K562 (cell line): ENCODE measurements at regions not wholly inside any gene's neighbourhood (a gene's known extent, or its start where the extent isn't known, plus 50 kb on each side); places are given as distances from the start of the nearest gene placed in this dataset.

Experiments used
- ATAC-seq: fragments of 200-7000 bp; cut with Tn5 transposase; 3 replicates; pipeline ENCODE4 v1.9.1; 2020; ENCODE audit warnings: moderate library complexity
- BruUV-seq: library from RNA; stranded (reverse); fragments of 400-500 nt; replicated peaks from 2 replicates; lab custom pipeline; 2021; lab: Mats Ljungman, UMichigan
- CTCF ChIA-PET: fragments of 300-600 bp; formaldehyde crosslinking; extraction: SDS; loops from one replicate; lab custom pipeline; 2021; ENCODE audit warnings: low intra/inter-chr PET ratio; lab: Yijun Ruan, JAX
- POLR2A ChIA-PET: fragments of 300-600, 350-650 bp; sonication (Branson Sonifier 250); formaldehyde crosslinking; extraction: SDS; loops from one replicate; lab custom pipeline; 2021; ENCODE audit warnings: antibody characterized with exemption, inconsistent platforms; lab: Yijun Ruan, JAX
- DNase-seq, 4 experiments: peaks; one replicate each; pipeline versions ENCODE4 v3.0.0 to v3.0.0-alpha.2; 2011 to 2018; ENCODE audit warnings: low spot score in 3 of 4, mixed read lengths in 3 of 4; ENCODE audit errors: extremely low read depth in 1 of 4
- FAIRE-seq: peaks from 2 replicates; lab custom pipeline; 2011; peaks lifted over from hg19 to GRCh38; lab: Jason Lieb, UNC
- H2AFZ ChIP-seq: 2 replicates; pipeline ENCODE4 v1.6.0; 2011; ENCODE audit warnings: low read depth, low read length, control low read depth, inconsistent platforms
- H3K27ac ChIP-seq: fragments of 200-600 bp; 3 replicates; pipeline ENCODE4 v1.8.0; 2011; ENCODE audit warnings: low read depth, mild to moderate bottlenecking, control low read depth, inconsistent platforms, low read length, moderate library complexity, mixed read lengths; ENCODE audit errors: extremely low read depth
- H3K27me3 ChIP-seq, 2 experiments: fragments of 300-600 bp in 1 of 2; 2 replicates in 1 of 2; 3 replicates in 1 of 2; pipeline versions ENCODE4 v1.6.0 to v1.8.0; 2011; ENCODE audit warnings: inconsistent platforms in 2 of 2, low read length in 2 of 2, mild to moderate bottlenecking in 1 of 2, mixed read lengths in 1 of 2, moderate library complexity in 1 of 2; ENCODE audit not compliant: control insufficient read depth in 2 of 2, insufficient read depth in 2 of 2
- H3K36me3 ChIP-seq: fragments of 300-600 bp; 3 replicates; pipeline ENCODE4 v1.8.0; 2011; ENCODE audit warnings: mild to moderate bottlenecking, low read length, inconsistent platforms; ENCODE audit not compliant: control insufficient read depth, insufficient read depth
- H3K4me1 ChIP-seq, 2 experiments: fragments of 200-600 bp in 1 of 2; replicated peaks in 1 of 2; 2 replicates in 1 of 2; 3 replicates in 1 of 2; pipeline versions ENCODE4 v1.5.1 to v1.8.0; 2011; ENCODE audit warnings: inconsistent platforms in 2 of 2, low read length in 2 of 2, mild to moderate bottlenecking in 1 of 2, mixed read lengths in 1 of 2, moderate library complexity in 1 of 2; ENCODE audit not compliant: control insufficient read depth in 2 of 2, insufficient read depth in 2 of 2
- H3K4me2 ChIP-seq: 2 replicates; pipeline ENCODE4 v1.6.1; 2011; ENCODE audit warnings: low read length, control low read depth, inconsistent platforms, mixed read lengths; ENCODE audit not compliant: insufficient read depth
- H3K4me3 ChIP-seq: fragments of 200-600 bp; sonication (generic), shearing (Covaris generic); 2 replicates; pipeline ENCODE4 v1.5.1; 2016; ENCODE audit warnings: control low read depth, inconsistent platforms
- H3K79me2 ChIP-seq: fragments of 200-600 bp; 3 replicates; pipeline ENCODE4 v1.8.0; 2011; ENCODE audit warnings: low read length, inconsistent platforms; ENCODE audit not compliant: control insufficient read depth, insufficient read depth
- H3K9ac ChIP-seq, 2 experiments: 2 replicates each; pipeline versions ENCODE4 v1.6.0 to v1.6.1; 2011; ENCODE audit warnings: low read depth in 2 of 2, low read length in 2 of 2, control low read depth in 1 of 2, inconsistent platforms in 1 of 2, mild to moderate bottlenecking in 1 of 2, mixed read lengths in 1 of 2; ENCODE audit not compliant: insufficient read depth in 1 of 2
- H3K9me1 ChIP-seq: one replicate; pipeline ENCODE4 v1.6.0; 2011; ENCODE audit warnings: inconsistent platforms, mild to moderate bottlenecking, low read length, moderate library complexity; ENCODE audit not compliant: control insufficient read depth, insufficient read depth
- H3K9me3 ChIP-seq: replicated peaks from 2 replicates; pipeline ENCODE4 v1.5.1; 2011; ENCODE audit warnings: low read depth, low read length, inconsistent platforms; ENCODE audit not compliant: control insufficient read depth, insufficient read depth
- H4K20me1 ChIP-seq: replicated peaks from 2 replicates; pipeline ENCODE4 v1.6.1; 2011; ENCODE audit warnings: low read length, inconsistent platforms, mixed read lengths; ENCODE audit not compliant: control insufficient read depth, insufficient read depth
- CBX5 ChIP-seq: IDR thresholded peaks from 2 replicates; pipeline ENCODE4 v1.6.1; 2014; ENCODE audit warnings: low read depth, borderline replicate concordance
- EZH2 ChIP-seq: IDR thresholded peaks from 2 replicates; pipeline ENCODE4 v1.6.1; 2012; ENCODE audit warnings: low read depth, mild to moderate bottlenecking, inconsistent platforms, low read length, borderline replicate concordance
- SMARCA4 ChIP-seq: fragments of 450-650 bp; IDR thresholded peaks from 2 replicates; pipeline ENCODE4 v1.6.1; 2016
- SRSF1 ChIP-seq: fragments of 200-400 bp; formaldehyde crosslinking; IDR thresholded peaks from 2 replicates; pipeline ENCODE4 v1.6.1; 2017; ENCODE audit warnings: mild to moderate bottlenecking, low read depth, low read length, moderate library complexity
- ZFP30 ChIP-seq: fragments of 250-450 bp; sonication (Bioruptor Pico); IDR thresholded peaks from 2 replicates; pipeline ENCODE4 v1.8.0; 2022; ENCODE audit warnings: moderate library complexity, mild to moderate bottlenecking, inconsistent platforms, borderline replicate concordance
- ZNF668 ChIP-seq: fragments of 250-450 bp; sonication (Bioruptor Pico); IDR thresholded peaks from 2 replicates; pipeline ENCODE4 v1.8.0; 2022; ENCODE audit warnings: mild to moderate bottlenecking, inconsistent platforms
- in situ Hi-C: fragments of 300-500 bp; cut with MboI; formaldehyde crosslinking; loops from 4 replicates; pipeline ENCODE4 v1.15.0; 2018; ENCODE audit warnings: inconsistent platforms, mixed read lengths
- intact Hi-C: fragments of 100-400 bp; cut with micrococcal nuclease; formaldehyde crosslinking; loops from 2 replicates; pipeline ENCODE4 v1.14.2; 2022
- TF ChIP-seq, protein P1 (sequence below), 2 experiments: fragments of 450-650 bp; IDR thresholded peaks; 2 replicates each; pipeline ENCODE4 v1.6.1; 2016
- TF ChIP-seq, protein P2 (sequence below): sonication (generic); formaldehyde crosslinking; IDR thresholded peaks from 2 replicates; pipeline ENCODE4 v1.8.0; 2022; ENCODE audit warnings: missing genetic modification reagents, mild to moderate bottlenecking, moderate library complexity, borderline replicate concordance
- TF ChIP-seq, protein P3 (sequence below), 2 experiments: fragments of 450-650 bp in 1 of 2; sonication (generic) in 1 of 2; formaldehyde crosslinking in 1 of 2; IDR thresholded peaks in 1 of 2; conservative IDR thresholded peaks in 1 of 2; 2 replicates each; pipeline versions ENCODE4 v1.6.1 to v1.8.1; 2016 to 2023; ENCODE audit warnings: mild to moderate bottlenecking in 2 of 2, moderate library complexity in 2 of 2, inconsistent platforms in 1 of 2, missing genetic modification reagents in 1 of 2
- TF ChIP-seq, protein P4 (sequence below): fragments of 250-450 bp; sonication (Bioruptor Pico); IDR thresholded peaks from 2 replicates; pipeline ENCODE4 v1.5.0; 2022; ENCODE audit warnings: mild to moderate bottlenecking
- TF ChIP-seq, protein P5 (sequence below): fragments of 450-650 bp; formaldehyde crosslinking; IDR thresholded peaks from 2 replicates; pipeline ENCODE4 v1.4.0; 2020; ENCODE audit warnings: mild to moderate bottlenecking, moderate library complexity

DNA sequence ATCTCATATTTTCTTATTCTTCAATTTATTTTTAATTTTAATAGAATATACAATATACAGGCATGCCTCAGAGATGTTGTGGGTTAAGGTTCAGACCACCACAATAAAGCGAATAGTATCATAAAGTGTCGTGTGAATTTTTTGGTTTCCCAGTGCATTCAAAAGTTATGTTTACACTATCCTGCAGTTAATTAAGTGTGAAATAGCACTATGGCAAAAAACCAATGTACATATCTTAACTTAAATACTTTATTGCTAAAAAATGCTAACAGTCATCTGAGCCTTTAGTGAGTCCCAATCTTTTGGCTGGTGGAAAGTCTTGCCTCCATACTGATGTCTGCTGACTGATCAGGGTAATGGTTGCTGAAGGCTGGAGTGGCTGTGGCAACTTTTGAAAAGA is 637.6 kb downstream of the TDRD15 start (continued):
- TF ChIP-seq ZNF668 (CRISPR knock-in tag): no peak
- no peak for TF ChIP-seq CBX5
- no peak for TF ChIP-seq SMARCA4
- TF ChIP-seq, protein P1, sequence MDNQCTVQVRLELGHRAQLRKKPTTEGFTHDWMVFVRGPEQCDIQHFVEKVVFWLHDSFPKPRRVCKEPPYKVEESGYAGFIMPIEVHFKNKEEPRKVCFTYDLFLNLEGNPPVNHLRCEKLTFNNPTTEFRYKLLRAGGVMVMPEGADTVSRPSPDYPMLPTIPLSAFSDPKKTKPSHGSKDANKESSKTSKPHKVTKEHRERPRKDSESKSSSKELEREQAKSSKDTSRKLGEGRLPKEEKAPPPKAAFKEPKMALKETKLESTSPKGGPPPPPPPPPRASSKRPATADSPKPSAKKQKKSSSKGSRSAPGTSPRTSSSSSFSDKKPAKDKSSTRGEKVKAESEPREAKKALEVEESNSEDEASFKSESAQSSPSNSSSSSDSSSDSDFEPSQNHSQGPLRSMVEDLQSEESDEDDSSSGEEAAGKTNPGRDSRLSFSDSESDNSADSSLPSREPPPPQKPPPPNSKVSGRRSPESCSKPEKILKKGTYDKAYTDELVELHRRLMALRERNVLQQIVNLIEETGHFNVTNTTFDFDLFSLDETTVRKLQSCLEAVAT (IDR thresholded peaks at IDR 0.05): no peak
- no peak for TF ChIP-seq EZH2
- TF ChIP-seq, all 486 proteins: peak for 0

DNA sequence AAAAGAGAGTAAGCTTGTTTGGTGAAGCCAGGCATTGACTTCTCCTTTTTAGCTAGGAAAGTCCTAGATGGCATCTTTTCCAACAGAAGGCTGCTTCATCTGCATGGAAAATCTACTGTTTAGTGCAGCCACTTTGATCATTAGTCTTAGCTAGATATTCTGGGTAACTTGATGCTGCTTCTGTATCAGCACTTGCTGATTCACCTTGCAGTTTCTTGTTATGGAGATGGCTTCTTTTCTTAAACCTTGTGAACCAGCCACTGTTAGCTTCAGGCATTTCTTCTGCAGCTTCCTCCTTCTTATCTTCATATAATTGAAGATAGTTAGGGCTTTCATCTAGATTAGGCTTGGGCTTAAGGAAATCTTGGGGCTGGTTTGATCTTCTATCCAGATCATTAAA is 639.7 kb downstream of the TDRD15 start:
- Histone ChIP-seq H3K36me3 (no peaks in the 10 kb centered on the region), H3K79me2 (no peaks in the 10 kb centered on the region), H3K27me3 (no peaks in the 10 kb centered on the region), H3K9me3 (no peaks in the 10 kb centered on the region), H3K9ac (no peak overlapping the region), H3K27ac (no peak overlapping the region), H3K4me1 (no peaks in the 10 kb centered on the region), H3K4me3 (no peak overlapping the region), H4K20me1 (no peaks in the 10 kb centered on the region), H3K4me2 (no peak overlapping the region), H3K9me1 (no peaks in the 10 kb centered on the region), H2AFZ (no peak overlapping the region)
- intact Hi-C loops (no loop called here), in situ Hi-C loops (no loop called here)
- CTCF ChIA-PET: no interaction called here
- ATAC-seq: no peak
- DNase-seq: no peak
- no peak for FAIRE-seq
- POLR2A ChIA-PET: interaction anchor here (0.6 to 0.8 kb wide), 2 partner anchors 10 to 34 kb away, joined by 3 read pairs; no protein-coding TSS in a partner anchor
- no TSS peak for BruUV-seq
- TF ChIP-seq, protein P2, sequence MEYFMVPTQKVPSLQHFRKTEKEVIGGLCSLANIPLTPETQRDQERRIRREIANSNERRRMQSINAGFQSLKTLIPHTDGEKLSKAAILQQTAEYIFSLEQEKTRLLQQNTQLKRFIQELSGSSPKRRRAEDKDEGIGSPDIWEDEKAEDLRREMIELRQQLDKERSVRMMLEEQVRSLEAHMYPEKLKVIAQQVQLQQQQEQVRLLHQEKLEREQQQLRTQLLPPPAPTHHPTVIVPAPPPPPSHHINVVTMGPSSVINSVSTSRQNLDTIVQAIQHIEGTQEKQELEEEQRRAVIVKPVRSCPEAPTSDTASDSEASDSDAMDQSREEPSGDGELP: no peak
- TF ChIP-seq ZFP30 (CRISPR knock-in tag): no peak
- TF ChIP-seq, protein P3, sequence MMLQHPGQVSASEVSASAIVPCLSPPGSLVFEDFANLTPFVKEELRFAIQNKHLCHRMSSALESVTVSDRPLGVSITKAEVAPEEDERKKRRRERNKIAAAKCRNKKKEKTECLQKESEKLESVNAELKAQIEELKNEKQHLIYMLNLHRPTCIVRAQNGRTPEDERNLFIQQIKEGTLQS (IDR thresholded peaks at IDR 0.05): no peak
- TF ChIP-seq, protein P3 (CRISPR knock-in tag; conservative IDR thresholded peaks at IDR 0.05): no peak
- TF ChIP-seq, protein P4, sequence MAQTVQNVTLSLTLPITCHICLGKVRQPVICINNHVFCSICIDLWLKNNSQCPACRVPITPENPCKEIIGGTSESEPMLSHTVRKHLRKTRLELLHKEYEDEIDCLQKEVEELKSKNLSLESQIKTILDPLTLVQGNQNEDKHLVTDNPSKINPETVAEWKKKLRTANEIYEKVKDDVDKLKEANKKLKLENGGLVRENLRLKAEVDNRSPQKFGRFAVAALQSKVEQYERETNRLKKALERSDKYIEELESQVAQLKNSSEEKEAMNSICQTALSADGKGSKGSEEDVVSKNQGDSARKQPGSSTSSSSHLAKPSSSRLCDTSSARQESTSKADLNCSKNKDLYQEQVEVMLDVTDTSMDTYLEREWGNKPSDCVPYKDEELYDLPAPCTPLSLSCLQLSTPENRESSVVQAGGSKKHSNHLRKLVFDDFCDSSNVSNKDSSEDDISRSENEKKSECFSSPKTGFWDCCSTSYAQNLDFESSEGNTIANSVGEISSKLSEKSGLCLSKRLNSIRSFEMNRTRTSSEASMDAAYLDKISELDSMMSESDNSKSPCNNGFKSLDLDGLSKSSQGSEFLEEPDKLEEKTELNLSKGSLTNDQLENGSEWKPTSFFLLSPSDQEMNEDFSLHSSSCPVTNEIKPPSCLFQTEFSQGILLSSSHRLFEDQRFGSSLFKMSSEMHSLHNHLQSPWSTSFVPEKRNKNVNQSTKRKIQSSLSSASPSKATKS (CRISPR knock-in tag): no peak
- TF ChIP-seq, protein P5, sequence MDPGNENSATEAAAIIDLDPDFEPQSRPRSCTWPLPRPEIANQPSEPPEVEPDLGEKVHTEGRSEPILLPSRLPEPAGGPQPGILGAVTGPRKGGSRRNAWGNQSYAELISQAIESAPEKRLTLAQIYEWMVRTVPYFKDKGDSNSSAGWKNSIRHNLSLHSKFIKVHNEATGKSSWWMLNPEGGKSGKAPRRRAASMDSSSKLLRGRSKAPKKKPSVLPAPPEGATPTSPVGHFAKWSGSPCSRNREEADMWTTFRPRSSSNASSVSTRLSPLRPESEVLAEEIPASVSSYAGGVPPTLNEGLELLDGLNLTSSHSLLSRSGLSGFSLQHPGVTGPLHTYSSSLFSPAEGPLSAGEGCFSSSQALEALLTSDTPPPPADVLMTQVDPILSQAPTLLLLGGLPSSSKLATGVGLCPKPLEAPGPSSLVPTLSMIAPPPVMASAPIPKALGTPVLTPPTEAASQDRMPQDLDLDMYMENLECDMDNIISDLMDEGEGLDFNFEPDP (CRISPR knock-in tag): no peak
- TF ChIP-seq SRSF1: no peak
